ENCODE measurements at regions not wholly inside any gene's neighbourhood (a gene's known extent, or its start where the extent isn't known, plus 50 kb on each side); places are given as distances from the start of the nearest gene placed in this dataset.

GRCh38 chr7:156232931-156233705 is 407.5 kb upstream of the RNF32 start:
- Histone ChIP-seq H3K4me3 (no peak overlapping the region), H3K9me2 (replicated peaks; ENCODE audit: insufficient read depth) (no peaks in the 10 kb centered on the region), H3K36me3 (replicated peaks; ENCODE audit: insufficient read depth, low read depth) (no peaks in the 10 kb centered on the region), H3K4me2 (no peak overlapping the region), H4K20me1 (ENCODE audit: insufficient read depth, poor library complexity, severe bottlenecking) (no peaks in the 10 kb centered on the region), H3K79me2 (no peaks in the 10 kb centered on the region), H3K27ac (no peak overlapping the region), H2AFZ (no peak overlapping the region), H3K27me3 (no peaks in the 10 kb centered on the region), H3K4me1 (ENCODE audit: insufficient read depth) (no peaks in the 10 kb centered on the region), H3K9me3 (ENCODE audit: low read depth) (no peaks in the 10 kb centered on the region)
- DNase-seq (ENCODE audit: low spot score): no peak
- 92% methylated on average over 37 of the region's 37 CpGs for WGBS (ENCODE audit: low lambda C conversion rate, missing lambda C conversion rate)
- TF ChIP-seq EZH2 (IDR thresholded peaks at IDR 0.05; ENCODE audit: borderline replicate concordance): no peak
- no peak for TF ChIP-seq CTCF (IDR thresholded peaks at IDR 0.05; ENCODE audit: poor library complexity)

- no peak for DNase-seq (ENCODE audit: low spot score)
- Histone ChIP-seq H3K4me3 (no peak overlapping the region), H3K36me3 (replicated peaks; ENCODE audit: insufficient read depth, low read depth) (no peaks in the 10 kb centered on the region), H3K9me2 (replicated peaks; ENCODE audit: insufficient read depth) (no peaks in the 10 kb centered on the region), H3K4me2 (no peak overlapping the region), H3K9me3 (ENCODE audit: low read depth) (no peaks in the 10 kb centered on the region), H2AFZ (no peak overlapping the region), H3K27me3 (no peaks in the 10 kb centered on the region), H3K79me2 (no peaks in the 10 kb centered on the region), H3K27ac (no peak overlapping the region), H4K20me1 (ENCODE audit: insufficient read depth, poor library complexity, severe bottlenecking) (no peaks in the 10 kb centered on the region), H3K4me1 (ENCODE audit: insufficient read depth) (no peaks in the 10 kb centered on the region)
- WGBS (ENCODE audit: low lambda C conversion rate, missing lambda C conversion rate): 93% methylated on average over 12 of the region's 12 CpGs
- TF ChIP-seq CTCF (IDR thresholded peaks at IDR 0.05; ENCODE audit: poor library complexity) (no peak), EZH2phosphoT487 (IDR thresholded peaks at IDR 0.05; ENCODE audit: low read depth, severe bottlenecking, unreplicated experiment) (no peak)
Observed at GRCh38 chr7:156230576-156230975, 410.0 kb upstream of the RNF32 start.

DNA sequence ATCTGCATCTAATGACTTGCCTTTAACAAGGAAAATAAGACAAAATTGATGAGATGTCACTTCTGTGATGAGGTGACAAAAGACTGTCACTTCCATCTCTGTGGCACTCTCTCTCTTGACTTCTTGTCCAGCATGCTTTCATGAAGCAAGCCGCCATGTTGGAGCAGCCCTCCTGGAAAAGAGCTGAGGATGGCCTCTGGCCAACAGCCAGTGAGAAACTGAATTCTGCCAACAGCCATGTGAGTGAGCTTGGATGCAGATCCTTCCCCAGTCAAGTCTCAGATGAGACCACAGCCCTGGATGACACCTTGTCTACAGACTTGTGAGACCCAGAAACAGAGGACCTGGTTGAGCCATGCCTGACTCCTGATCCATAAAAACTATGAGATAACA is 412.6 kb upstream of the SHH start:
- H4K20me1 ChIP-seq (ENCODE audit: insufficient read depth, poor library complexity, severe bottlenecking): no peaks in the 10 kb centered on the region
- H3K9me3 ChIP-seq (ENCODE audit: low read depth): no peaks in the 10 kb centered on the region
- 76% methylated on average over 1 of the region's 1 CpG for WGBS (ENCODE audit: low lambda C conversion rate, missing lambda C conversion rate)
- no peak overlapping the region for H3K27ac ChIP-seq
- H3K4me3 ChIP-seq: no peak overlapping the region
- TF ChIP-seq EZH2phosphoT487 (IDR thresholded peaks at IDR 0.05; ENCODE audit: low read depth, severe bottlenecking, unreplicated experiment) (no peak), EZH2 (IDR thresholded peaks at IDR 0.05; ENCODE audit: borderline replicate concordance) (no peak), CTCF (IDR thresholded peaks at IDR 0.05; ENCODE audit: poor library complexity) (no peak)
- H2AFZ ChIP-seq: no peak overlapping the region
- DNase-seq (ENCODE audit: low spot score): no peak
- H3K4me1 ChIP-seq (ENCODE audit: insufficient read depth): no peaks in the 10 kb centered on the region
- H3K9me2 ChIP-seq (replicated peaks; ENCODE audit: insufficient read depth): no peaks in the 10 kb centered on the region
- H3K27me3 ChIP-seq: no peaks in the 10 kb centered on the region
- no peak overlapping the region for H3K4me2 ChIP-seq
- no peaks in the 10 kb centered on the region for H3K79me2 ChIP-seq
- H3K36me3 ChIP-seq (replicated peaks; ENCODE audit: insufficient read depth, low read depth): no peaks in the 10 kb centered on the region

Data from hepatocyte (in vitro differentiated cells).